ENCODE measurements at regions not wholly inside any gene's neighbourhood (a gene's known extent, or its start where the extent isn't known, plus 50 kb on each side); places are given as distances from the start of the nearest gene placed in this dataset.

- TF ChIP-seq NFRKB (IDR thresholded peaks at IDR 0.05) (no peak), TARDBP (IDR thresholded peaks at IDR 0.05) (no peak), FOXM1 (IDR thresholded peaks at IDR 0.05; ENCODE audit: borderline replicate concordance) (no peak), SP1 (IDR thresholded peaks at IDR 0.05) (no peak), ZNF384 (IDR thresholded peaks at IDR 0.05) (no peak), SUZ12 (IDR thresholded peaks at IDR 0.05) (no peak), FOXK2 (IDR thresholded peaks at IDR 0.05) (no peak)
Measured at GRCh38 chr5:162911873-162912272, 525.5 kb upstream of the CCNG1 start.

Measured in HEK293T (cell line).